ENCODE measurements at regions not wholly inside any gene's neighbourhood (a gene's known extent, or its start where the extent isn't known, plus 50 kb on each side); places are given as distances from the start of the nearest gene placed in this dataset.

GRCh38 chr5:60505373-60506171, 194.4 kb downstream of the DEPDC1B start:
- no peak for DNase-seq (ENCODE audit: low read depth in 1 of 2, low spot score in 1 of 2)
- Histone ChIP-seq H3K27me3 (no peaks in the 10 kb centered on the region), H3K36me3 (no peaks in the 10 kb centered on the region), H3K4me1 (ENCODE audit: low read depth) (no peaks in the 10 kb centered on the region), H3K4me3 (no peak overlapping the region), H3K9me3 (ENCODE audit: low read depth) (no peaks in the 10 kb centered on the region), H3K27ac (no peak overlapping the region)
- TF ChIP-seq CTCF (IDR thresholded peaks at IDR 0.05; ENCODE audit: low read depth, low read length): no peak

GRCh38 chr5:60504342-60504741, 195.6 kb downstream of the DEPDC1B start:
- TF ChIP-seq CTCF (IDR thresholded peaks at IDR 0.05; ENCODE audit: low read depth, low read length): no peak
- H3K27ac ChIP-seq: no peak overlapping the region
- H3K9me3 ChIP-seq (ENCODE audit: low read depth): no peaks in the 10 kb centered on the region
- DNase-seq (ENCODE audit: low read depth in 1 of 2, low spot score in 1 of 2): no peak
- no peaks in the 10 kb centered on the region for H3K4me1 ChIP-seq (ENCODE audit: low read depth)
- H3K36me3 ChIP-seq: no peaks in the 10 kb centered on the region
- no peaks in the 10 kb centered on the region for H3K27me3 ChIP-seq
- no peak overlapping the region for H3K4me3 ChIP-seq

GRCh38 chr5:60503771-60504170, 196.2 kb downstream of the DEPDC1B start:
- no peak for TF ChIP-seq CTCF (IDR thresholded peaks at IDR 0.05; ENCODE audit: low read depth, low read length)
- Histone ChIP-seq H3K4me3 (no peak overlapping the region), H3K36me3 (no peaks in the 10 kb centered on the region), H3K27ac (no peak overlapping the region), H3K4me1 (ENCODE audit: low read depth) (no peaks in the 10 kb centered on the region), H3K9me3 (ENCODE audit: low read depth) (no peaks in the 10 kb centered on the region), H3K27me3 (no peaks in the 10 kb centered on the region)
- DNase-seq (ENCODE audit: low read depth in 1 of 2, low spot score in 1 of 2): no peak

GRCh38 chr5:60497706-60498500, 202.1 kb downstream of the DEPDC1B start:
- no peak overlapping the region for H3K27ac ChIP-seq
- no peaks in the 10 kb centered on the region for H3K27me3 ChIP-seq
- peak in 1 of 2 donors; percentile 43 for DNase-seq (ENCODE audit: low read depth in 1 of 2, low spot score in 1 of 2)
- no peaks in the 10 kb centered on the region for H3K4me1 ChIP-seq (ENCODE audit: low read depth)
- H3K9me3 ChIP-seq (ENCODE audit: low read depth): no peaks in the 10 kb centered on the region
- TF ChIP-seq CTCF (IDR thresholded peaks at IDR 0.05; ENCODE audit: low read depth, low read length): no peak
- no peaks in the 10 kb centered on the region for H3K36me3 ChIP-seq
- H3K4me3 ChIP-seq: no peak overlapping the region

- TF ChIP-seq CTCF (IDR thresholded peaks at IDR 0.05; ENCODE audit: low read depth, low read length): no peak
- no peak for DNase-seq (ENCODE audit: low read depth in 1 of 2, low spot score in 1 of 2)
- Histone ChIP-seq H3K36me3 (no peaks in the 10 kb centered on the region), H3K9me3 (ENCODE audit: low read depth) (no peaks in the 10 kb centered on the region), H3K4me3 (no peak overlapping the region), H3K4me1 (ENCODE audit: low read depth) (no peaks in the 10 kb centered on the region), H3K27ac (no peak overlapping the region), H3K27me3 (no peaks in the 10 kb centered on the region)
Measured at GRCh38 chr5:60495644-60496520, 204.1 kb downstream of the DEPDC1B start.

Measured in cardiac muscle cell (in vitro differentiated cells and primary cell).